GM10266 (cell line): ENCODE measurements at regions not wholly inside any gene's neighbourhood (a gene's known extent, or its start where the extent isn't known, plus 50 kb on each side); places are given as distances from the start of the nearest gene placed in this dataset.

Source experiments
- DNase-seq: peaks from one replicate; pipeline ENCODE4 v3.0.0; 2012; ENCODE audit errors: extremely low spot score
- CTCF ChIP-seq: IDR thresholded peaks from 2 replicates; pipeline ENCODE4 v1.5.1; 2012; ENCODE audit warnings: mild to moderate bottlenecking, low read depth; ENCODE audit not compliant: control insufficient read depth, insufficient read depth; ENCODE audit errors: missing control alignments

- TF ChIP-seq CTCF: peak; percentile 1
- peak; percentile 58 for DNase-seq
These were observed 83.9 kb downstream of the CXCL12 start for GRCh38 chr10:44300666-44301649.

- no peak for DNase-seq
- TF ChIP-seq CTCF: no peak
These were observed 86.2 kb downstream of the CXCL12 start for GRCh38 chr10:44298713-44299112.

DNA sequence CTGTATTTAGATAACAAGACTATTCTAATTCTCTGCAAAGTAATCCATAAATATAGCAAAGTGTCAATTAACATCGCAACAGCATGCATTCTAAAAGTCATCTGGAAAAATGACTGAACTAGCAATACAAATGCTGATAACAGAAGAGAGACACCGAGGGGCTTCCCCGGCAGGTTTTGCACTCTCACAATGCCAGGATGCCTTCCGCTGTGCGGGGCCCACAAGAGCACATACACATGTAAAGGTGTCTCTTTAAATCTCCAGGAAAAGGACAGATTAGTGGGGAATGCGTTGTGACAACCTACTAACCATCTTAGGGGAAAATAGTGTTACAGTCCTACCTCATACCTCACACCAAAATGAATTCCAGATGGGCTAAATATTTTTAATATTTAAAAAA lies 86.9 kb downstream of the CXCL12 start:
- no peak for DNase-seq
- TF ChIP-seq CTCF: no peak

DNA sequence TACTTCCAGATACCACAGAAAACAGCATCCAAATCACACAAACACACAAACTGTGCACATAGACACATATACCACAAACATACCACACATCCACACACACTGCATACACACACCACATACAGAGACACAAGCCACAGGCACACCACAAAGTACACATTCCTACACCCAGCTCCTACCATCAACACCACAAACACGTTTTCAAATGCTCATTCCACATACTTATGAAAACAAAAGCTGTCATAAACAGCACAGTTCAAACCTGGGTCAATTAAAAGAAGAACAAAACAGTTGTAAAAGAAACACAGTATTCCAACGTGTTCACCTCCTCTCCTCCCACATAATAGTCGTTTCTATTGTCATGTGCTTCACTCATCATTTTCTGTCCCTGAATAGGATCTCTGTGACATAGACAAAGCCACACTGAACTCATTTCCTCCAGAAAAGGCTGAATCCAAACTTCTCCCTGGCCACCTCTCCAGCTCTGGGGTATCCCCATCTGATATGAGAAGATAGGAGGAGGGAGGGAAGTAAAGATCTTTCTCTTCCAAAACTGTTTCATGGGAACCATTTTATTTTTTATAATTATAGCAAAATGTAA lies 89.2 kb downstream of the CXCL12 start:
- DNase-seq: no peak
- no peak for TF ChIP-seq CTCF

DNA sequence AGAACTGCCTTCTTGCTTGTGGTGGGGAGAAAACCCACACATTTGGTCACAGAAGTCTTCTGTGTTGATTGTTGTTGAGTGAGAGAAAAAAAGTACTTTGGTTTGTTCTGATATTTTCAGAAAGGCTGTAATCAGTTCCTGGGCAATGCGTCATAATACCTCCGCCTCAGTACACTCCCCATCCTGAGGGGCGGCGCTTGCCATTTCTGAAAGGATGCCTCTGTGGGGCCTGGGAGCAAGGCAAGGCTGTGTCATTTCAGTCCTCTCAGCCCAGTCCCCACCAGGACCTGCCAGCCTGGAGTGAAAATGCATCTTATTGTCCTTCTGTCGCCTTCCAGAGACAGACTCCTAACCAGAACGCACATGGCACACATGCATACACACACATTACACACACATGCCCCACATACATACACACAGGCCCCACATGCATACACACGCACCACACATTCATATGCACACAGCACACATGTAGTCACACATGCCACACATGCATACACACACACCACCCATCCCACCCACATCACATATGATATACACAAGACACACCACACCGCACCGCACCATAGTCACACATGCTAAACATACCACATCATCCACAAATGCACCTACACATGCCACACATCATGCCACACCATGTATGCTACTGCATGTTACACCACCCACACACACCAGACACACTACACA lies 90.0 kb downstream of the CXCL12 start:
- DNase-seq: no peak
- no peak for TF ChIP-seq CTCF

GRCh38 chr10:44293842-44294241 lies 91.1 kb downstream of the CXCL12 start:
- no peak for DNase-seq

More at GRCh38 chr10:44293842-44294241, 91.1 kb downstream of the CXCL12 start:
- no peak for TF ChIP-seq CTCF
